Heart left ventricle (tissue), 16 donors: ENCODE measurements at regions not wholly inside any gene's neighbourhood (a gene's known extent, or its start where the extent isn't known, plus 50 kb on each side); places are given as distances from the start of the nearest gene placed in this dataset.

Source experiments
- ATAC-seq, 4 donors: fragments of 200-7000 bp; cut with Tn5 transposase; one replicate each; pipeline ENCODE4 v1.9.1; 2020 to 2022; ENCODE audit warnings: moderate library complexity in 4 of 4, mild to moderate bottlenecking in 3 of 4, moderate number of reproducible peaks in 1 of 4
- DNase-seq, 5 donors: peaks; one replicate each; pipeline ENCODE4 v3.0.0-alpha.2; 2020
- H3K27ac ChIP-seq, 12 donors: fragments of 200-600 bp; sonication (generic) in 4 of 12; one replicate each; pipeline versions ENCODE4 v1.5.0 to v1.8.0; 2016 to 2022; ENCODE audit warnings: mild to moderate bottlenecking in 2 of 12
- H3K27me3 ChIP-seq, 9 donors: fragments of 200-600 bp; sonication (generic) in 2 of 9; one replicate each; pipeline versions ENCODE4 v1.5.1 to v1.8.0; 2016 to 2022; ENCODE audit warnings: mild to moderate bottlenecking in 3 of 9
- H3K36me3 ChIP-seq, 9 donors: fragments of 200-600 bp; sonication (generic) in 2 of 9; one replicate each; pipeline versions ENCODE4 v1.5.0 to v1.8.0; 2018 to 2022; ENCODE audit warnings: mild to moderate bottlenecking in 2 of 9
- H3K4me1 ChIP-seq, 12 donors: fragments of 200-600 bp; sonication (generic) in 4 of 12; one replicate each; pipeline versions ENCODE4 v1.5.0 to v1.8.0; 2016 to 2022; ENCODE audit warnings: mild to moderate bottlenecking in 3 of 12
- H3K4me3 ChIP-seq, 12 donors: fragments of 200-600 bp; sonication (generic) in 4 of 12; one replicate each; pipeline versions ENCODE4 v1.5.0 to v1.8.0; 2017 to 2022; ENCODE audit warnings: mild to moderate bottlenecking in 9 of 12, moderate library complexity in 4 of 12
- H3K9me3 ChIP-seq, 12 donors: fragments of 200-600 bp; sonication (generic) in 4 of 12; one replicate each; pipeline versions ENCODE4 v1.5.0 to v1.8.0; 2016 to 2022; ENCODE audit warnings: mild to moderate bottlenecking in 1 of 12
- POLR2A ChIP-seq, 2 donors: fragments of 450-650 bp; IDR thresholded peaks; one replicate each; pipeline ENCODE4 v1.6.1; 2017; ENCODE audit warnings: antibody characterized with exemption in 2 of 2, mild to moderate bottlenecking in 2 of 2, moderate library complexity in 2 of 2
- WGBS, 4 donors: extraction: QIAGEN DNeasy Blood & Tissue Kit in 2 of 4; methylation state at CpG; one replicate each; pipeline versions ENCODE4 v1.1.5 to v1.1.7; 2013 to 2018; 5-methylcytosine and 5-hydroxymethylcytosine counted together
- intact Hi-C, 10 donors: fragments of 100-400 bp; cut with DNase I; formaldehyde crosslinking; loops; one replicate each; pipeline versions ENCODE4 v1.11.1 to v1.14.2; 2022
- TF ChIP-seq, protein P1 (sequence below), 12 donors: fragments of 200-600 bp; sonication (generic) in 4 of 12; IDR thresholded peaks; one replicate each; pipeline versions ENCODE4 v1.5.0 to v1.8.0; 2018 to 2022; ENCODE audit warnings: antibody characterized with exemption in 12 of 12, mild to moderate bottlenecking in 5 of 12
- donor health status: ischemic (EF 13 %, LVEDD 7.1; RV severe dilation, severe dysfunction).
- donor health status: healthy with polysubstance abuse.
- donor health status: DM: no; HTN: yes; CAD: no.
- donor health status: DM: no; HTN: no; CAD: no.
- donor health status: ischemic (EF 25% LVEDD 6.9; RV normal size, moderate dysfunction).
- donor health status: ischemic (EF 25% LVEDD 5.7; RV mildly dilated, moderate dysfunction).
- donor health status: healthy.
- donor health status: DM: yes; HTN: yes; CAD: no.
- donor health status: ischemic (EF 35%, LVEDD 5.7; RV mildly dilated, moderate dysfunction).
- donor health status: nonischemic (EF 11% LVEDD 7.7; RV severe dilation, severe dysfunction).
- donor health status: DM: yes; HTN: yes; CAD: no.
- donor health status: PGD.
- donor health status: ischemic (EF 29% LVEDD 5.4; RV normal size, mild dysfunction).
- donor health status: nonischemic (EF 23%, LVEDD 6.1; RV moderate dilation, normal function).

DNA sequence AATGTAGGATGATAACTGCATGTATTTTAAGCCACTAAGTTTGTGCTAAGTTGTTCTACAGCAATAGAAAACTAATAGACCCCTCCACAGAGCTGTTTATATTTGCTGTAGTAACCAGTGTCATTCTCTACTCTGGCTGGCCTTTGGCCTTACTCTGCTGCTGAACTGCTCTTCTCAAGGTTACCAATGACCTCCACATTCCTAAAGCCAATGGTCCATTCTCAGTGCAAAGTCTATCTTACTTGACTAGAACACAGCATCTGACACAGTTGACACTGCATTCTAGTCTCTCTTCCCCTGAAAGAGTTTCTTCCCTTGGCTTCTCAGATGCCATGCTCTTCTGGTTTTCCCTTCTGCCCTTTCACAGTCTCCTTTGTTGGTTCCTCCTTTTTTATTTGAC lies 154.8 kb upstream of the CRY1 start:
- H3K36me3 ChIP-seq = no peaks in the 10 kb centered on the region
- no peak overlapping the region for H3K4me3 ChIP-seq
- intact Hi-C loops = no loop called here
- TF ChIP-seq, protein P1, sequence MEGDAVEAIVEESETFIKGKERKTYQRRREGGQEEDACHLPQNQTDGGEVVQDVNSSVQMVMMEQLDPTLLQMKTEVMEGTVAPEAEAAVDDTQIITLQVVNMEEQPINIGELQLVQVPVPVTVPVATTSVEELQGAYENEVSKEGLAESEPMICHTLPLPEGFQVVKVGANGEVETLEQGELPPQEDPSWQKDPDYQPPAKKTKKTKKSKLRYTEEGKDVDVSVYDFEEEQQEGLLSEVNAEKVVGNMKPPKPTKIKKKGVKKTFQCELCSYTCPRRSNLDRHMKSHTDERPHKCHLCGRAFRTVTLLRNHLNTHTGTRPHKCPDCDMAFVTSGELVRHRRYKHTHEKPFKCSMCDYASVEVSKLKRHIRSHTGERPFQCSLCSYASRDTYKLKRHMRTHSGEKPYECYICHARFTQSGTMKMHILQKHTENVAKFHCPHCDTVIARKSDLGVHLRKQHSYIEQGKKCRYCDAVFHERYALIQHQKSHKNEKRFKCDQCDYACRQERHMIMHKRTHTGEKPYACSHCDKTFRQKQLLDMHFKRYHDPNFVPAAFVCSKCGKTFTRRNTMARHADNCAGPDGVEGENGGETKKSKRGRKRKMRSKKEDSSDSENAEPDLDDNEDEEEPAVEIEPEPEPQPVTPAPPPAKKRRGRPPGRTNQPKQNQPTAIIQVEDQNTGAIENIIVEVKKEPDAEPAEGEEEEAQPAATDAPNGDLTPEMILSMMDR (IDR thresholded peaks at IDR 0.05) = no peak
- no peak for TF ChIP-seq POLR2A (IDR thresholded peaks at IDR 0.05)
- H3K27me3 ChIP-seq = peaks cover 0 to 31% (median 3%) of the 10 kb centered on the region in 9 donors
- DNase-seq (no peak), ATAC-seq (no peak)
- no peaks in the 10 kb centered on the region for H3K4me1 ChIP-seq
- no peaks in the 10 kb centered on the region for H3K9me3 ChIP-seq
- H3K27ac ChIP-seq = no peak overlapping the region

DNA sequence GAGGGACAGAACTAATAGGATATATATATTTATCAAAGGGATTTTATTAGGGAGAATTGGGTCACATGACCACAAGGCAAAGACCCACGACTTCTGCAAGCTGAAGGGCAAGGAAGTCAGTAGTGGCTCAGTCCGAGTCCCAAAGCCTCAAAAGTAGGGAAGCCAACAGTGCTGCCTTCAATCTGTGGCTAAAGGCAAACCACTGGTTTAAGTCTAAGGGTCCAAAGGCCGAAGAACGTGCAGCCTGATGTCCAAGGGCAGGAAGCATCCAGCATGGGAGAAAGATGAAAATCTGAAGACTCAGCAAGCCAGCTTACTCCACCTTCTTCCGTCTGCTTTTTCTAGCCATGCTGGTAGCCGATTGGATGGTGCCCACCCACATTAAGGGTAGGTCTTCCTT lies 157.9 kb upstream of the CRY1 start:
- whole genome bisulfite sequencing, 4 donors = 68 to 78% (median 74%) methylated on average over 6 of the region's 6 CpGs
- no peaks in the 10 kb centered on the region for H3K9me3 ChIP-seq
- no peak overlapping the region for H3K27ac ChIP-seq
- H3K27me3 ChIP-seq = peaks cover 0 to 16% (median 0%) of the 10 kb centered on the region in 9 donors
- no peak overlapping the region for H3K4me3 ChIP-seq
- TF ChIP-seq, protein P1 (IDR thresholded peaks at IDR 0.05) = no peak
- no peak for TF ChIP-seq POLR2A (IDR thresholded peaks at IDR 0.05)
- no peaks in the 10 kb centered on the region for H3K4me1 ChIP-seq
- no peaks in the 10 kb centered on the region for H3K36me3 ChIP-seq
- DNase-seq (no peak), ATAC-seq (no peak)
- intact Hi-C loops = no loop called here

DNA sequence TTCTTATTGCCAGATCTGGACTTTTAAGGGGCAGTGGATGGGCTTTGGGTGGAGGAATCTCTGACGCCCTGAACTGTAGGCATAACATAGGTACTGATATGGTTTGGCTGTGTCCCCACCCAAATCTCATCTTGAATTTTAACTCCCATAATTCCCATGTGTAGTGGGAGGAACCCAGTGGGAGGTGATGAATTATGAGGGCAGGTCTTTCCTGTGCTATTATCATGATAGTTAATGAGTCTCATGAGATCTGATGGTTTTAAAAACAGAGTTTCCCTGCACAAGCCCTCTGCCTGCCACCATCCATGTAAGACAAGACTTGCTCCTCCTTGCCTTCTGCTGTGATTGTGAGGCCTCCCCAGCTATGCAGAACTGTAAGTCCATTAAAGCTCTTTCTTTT lies 160.0 kb upstream of the CRY1 start:
- Histone ChIP-seq H3K27me3 (peaks cover 0 to 11% (median 0%) of the 10 kb centered on the region in 9 donors), H3K9me3 (peaks cover 0 to 7% (median 0%) of the 10 kb centered on the region in 12 donors), H3K27ac (no peak overlapping the region), H3K4me1 (no peaks in the 10 kb centered on the region), H3K36me3 (no peaks in the 10 kb centered on the region), H3K4me3 (no peak overlapping the region)
- DNase-seq (no peak), ATAC-seq (no peak)
- TF ChIP-seq POLR2A (IDR thresholded peaks at IDR 0.05) = no peak
- TF ChIP-seq, protein P1 (IDR thresholded peaks at IDR 0.05) = no peak
- 81 to 82% (median 82%) methylated on average over 1 of the region's 1 CpG for WGBS, 4 donors
- intact Hi-C loops = no loop called here

GRCh38 chr12:107254258-107254856 lies 161.0 kb upstream of the CRY1 start:
- H3K36me3 ChIP-seq = no peaks in the 10 kb centered on the region
- H3K9me3 ChIP-seq = peaks cover 0 to 7% (median 0%) of the 10 kb centered on the region in 12 donors
- TF ChIP-seq, protein P1 (IDR thresholded peaks at IDR 0.05) = no peak
- TF ChIP-seq POLR2A (IDR thresholded peaks at IDR 0.05) = no peak
- H3K27me3 ChIP-seq = peaks cover 0 to 16% (median 0%) of the 10 kb centered on the region in 9 donors
- intact Hi-C loops = no loop called here
- ATAC-seq (no peak), DNase-seq (no peak)
- no peaks in the 10 kb centered on the region for H3K4me1 ChIP-seq
- no peak overlapping the region for H3K27ac ChIP-seq
- WGBS, 4 donors = 63 to 81% (median 71%) methylated on average over 5 of the region's 5 CpGs
- H3K4me3 ChIP-seq = no peak overlapping the region
